Stimulated activated CD8-positive, alpha-beta memory T cell treated with anti-CD3 and anti-CD28 coated beads, Interleukin-7, amount 100 ng/mL, for 48 hours (primary cell): ENCODE measurements at regions not wholly inside any gene's neighbourhood (a gene's known extent, or its start where the extent isn't known, plus 50 kb on each side); places are given as distances from the start of the nearest gene placed in this dataset.
"Not testable (repeated sequence)": the region's sequence is repeated elsewhere in the genome, so short reads cannot be mapped to it uniquely, and the experiment has no call there.

ENCODE experiments used
- DNase-seq, 2 donors: peaks; one replicate each; pipeline ENCODE4 v3.0.0-alpha.2; 2020; ENCODE audit warnings: low read depth in 1 of 2; ENCODE audit errors: extremely low read depth in 1 of 2

DNA sequence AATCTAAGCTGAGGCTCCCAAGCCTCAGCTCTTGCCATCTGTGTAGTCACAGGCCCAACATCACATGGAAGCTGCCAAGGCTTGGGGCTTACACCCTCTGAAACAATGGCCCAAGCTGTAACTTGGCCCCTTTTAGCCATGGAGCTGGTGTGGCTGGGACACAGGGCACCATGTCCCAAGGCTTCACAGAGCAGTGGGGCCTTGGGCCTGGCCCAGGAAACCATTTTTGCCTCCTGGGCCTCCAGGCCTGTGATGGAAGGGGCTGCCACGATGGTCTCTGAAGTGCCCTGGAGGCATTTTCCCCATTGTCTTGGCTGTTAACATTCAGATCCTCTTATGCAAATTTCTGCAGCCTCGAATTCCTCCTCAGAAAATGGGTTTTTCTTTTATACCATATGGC, 952.3 kb upstream of the GOT2 start:
- DNase-seq: no peak

DNA sequence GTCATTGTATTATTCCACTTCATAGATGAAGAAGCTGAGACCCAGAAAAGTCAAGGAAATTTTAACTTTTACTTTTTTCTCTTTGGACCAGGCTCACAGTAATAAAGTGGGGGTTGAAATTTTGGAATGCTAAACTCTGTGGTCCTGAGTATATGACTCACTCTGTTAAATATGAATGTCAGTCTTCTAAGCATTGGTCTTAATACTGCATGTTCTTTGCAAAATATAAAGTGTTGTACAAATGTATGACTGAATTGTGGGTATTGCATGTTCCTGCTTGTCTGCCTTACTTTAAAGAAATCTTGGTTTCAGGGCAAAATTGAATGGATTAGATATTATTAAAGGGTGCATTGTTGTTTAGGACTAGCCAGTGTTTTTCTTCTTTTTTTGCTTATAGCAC, 950.8 kb upstream of the GOT2 start:
- no peak for DNase-seq

DNA sequence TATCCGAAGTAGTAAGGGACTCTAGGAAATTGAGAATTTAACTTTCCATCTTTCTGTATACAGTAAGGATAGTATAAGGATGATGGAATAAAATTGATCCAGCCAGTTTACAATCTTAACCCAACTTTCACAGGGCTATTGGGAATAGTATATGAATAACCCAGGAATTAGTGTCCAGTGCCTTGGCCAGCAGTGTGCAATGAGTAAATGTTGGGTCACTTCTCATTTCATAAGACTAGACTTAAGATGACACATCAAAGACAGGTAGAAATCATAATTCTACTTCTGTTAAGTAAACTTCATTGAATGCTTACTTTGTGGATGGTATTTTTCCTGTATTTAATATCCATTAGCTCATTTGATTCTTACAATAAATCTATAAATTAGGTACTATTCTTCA, 949.6 kb upstream of the GOT2 start:
- no peak for DNase-seq

DNA sequence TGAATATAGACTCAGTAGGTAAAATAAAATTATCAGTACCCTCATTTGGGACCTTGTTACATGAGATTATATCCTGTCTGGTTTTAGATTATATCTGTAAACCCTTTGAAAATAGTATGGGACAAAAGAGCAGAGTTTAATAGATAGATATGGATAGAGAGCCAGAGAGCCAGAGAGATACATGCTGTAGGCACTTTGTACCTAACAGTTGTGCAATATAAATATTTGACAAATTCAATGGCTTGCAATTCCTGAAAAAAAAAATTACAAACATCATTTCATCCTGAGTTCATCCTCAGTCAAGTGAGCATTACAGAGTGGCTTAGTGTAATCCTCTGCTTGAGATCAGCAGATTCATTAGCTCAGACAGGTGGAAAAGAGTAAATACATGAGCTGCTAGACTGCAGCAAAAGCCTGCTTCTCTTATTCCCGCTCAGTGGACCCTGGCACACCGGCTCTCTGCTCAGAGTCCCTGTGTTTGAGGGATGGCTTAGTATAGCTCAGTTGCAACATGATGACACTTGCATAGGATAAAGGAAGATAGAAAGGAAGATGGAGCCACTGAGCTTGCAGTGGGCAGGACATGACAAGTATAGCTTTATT, 931.6 kb upstream of the GOT2 start:
- DNase-seq: no peak

DNA sequence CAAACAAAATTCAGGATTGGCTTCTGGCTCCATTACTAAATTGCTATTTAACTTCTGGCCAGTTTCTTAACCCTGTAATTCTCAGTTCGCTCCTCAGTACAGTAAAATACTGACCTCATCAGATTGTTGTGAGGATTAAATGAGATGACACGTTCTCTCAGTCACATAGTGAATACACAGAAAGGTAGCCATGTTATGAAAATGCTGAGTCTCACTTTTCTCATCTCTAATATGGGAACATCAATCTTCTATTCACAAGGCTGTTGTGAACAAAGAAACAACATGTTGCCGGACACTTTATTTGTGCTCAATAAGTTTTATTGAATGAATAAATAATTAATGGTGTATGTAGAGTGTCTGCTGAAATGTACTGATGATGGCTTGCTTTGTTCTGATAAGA, 924.5 kb upstream of the GOT2 start:
- no peak for DNase-seq

DNA sequence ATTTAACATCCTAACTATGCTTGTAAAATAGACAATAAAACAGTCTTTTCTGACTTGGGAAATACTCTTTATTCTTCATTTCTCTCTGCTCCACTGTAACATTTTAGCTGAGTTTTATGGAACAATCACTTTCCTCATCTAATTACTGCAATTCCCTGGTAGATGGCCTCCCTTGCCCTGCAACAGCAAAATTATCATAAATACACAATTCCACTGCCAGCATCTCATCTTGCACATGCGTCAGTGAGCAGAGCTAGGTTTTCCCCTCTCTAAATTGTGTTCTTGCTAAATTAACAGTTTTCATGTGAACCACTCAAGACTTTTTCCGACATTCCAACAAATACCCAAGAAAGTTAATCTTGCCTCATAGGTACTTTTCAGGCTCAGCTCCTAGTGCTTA, 920.9 kb upstream of the GOT2 start:
- no peak for DNase-seq

DNA sequence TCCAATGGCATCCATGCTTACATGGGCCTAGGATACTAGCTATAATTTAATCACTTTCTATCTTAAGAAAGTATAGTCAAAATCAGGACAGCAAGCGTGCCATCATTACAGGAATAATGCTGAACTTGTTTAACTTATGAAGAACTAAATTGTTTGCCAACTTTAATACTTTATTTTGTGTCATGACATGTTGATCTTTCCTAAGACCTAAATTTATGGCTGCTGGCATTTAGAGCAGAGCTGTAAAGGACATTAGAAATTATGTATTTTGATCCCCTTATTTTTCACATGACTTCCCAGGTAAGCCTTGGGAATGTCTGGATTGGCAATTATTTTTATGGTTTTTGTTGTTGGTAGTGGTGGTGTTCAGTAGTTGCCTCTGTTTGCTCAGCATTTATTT, 920.3 kb upstream of the GOT2 start:
- DNase-seq: no peak

DNA sequence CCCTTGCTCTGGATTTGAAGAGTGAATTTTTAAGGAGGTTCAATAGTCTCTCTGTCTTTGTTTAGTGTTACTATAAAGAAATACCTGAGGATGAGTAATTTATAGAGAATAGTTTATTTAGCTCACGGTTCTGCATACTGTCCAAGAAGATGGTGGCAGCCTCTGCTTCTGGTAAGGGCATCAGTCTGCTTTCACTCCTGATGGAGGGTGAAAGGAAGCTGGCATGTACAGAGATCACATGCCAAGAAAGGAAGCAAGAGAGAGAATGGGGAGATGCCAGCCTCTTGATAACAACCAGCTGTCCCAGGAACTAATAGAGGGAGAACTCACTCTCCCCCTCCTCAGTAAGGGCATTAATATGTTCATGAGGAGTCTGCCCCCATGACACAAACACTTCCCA, 917.5 kb upstream of the GOT2 start:
- DNase-seq: no peak

DNA sequence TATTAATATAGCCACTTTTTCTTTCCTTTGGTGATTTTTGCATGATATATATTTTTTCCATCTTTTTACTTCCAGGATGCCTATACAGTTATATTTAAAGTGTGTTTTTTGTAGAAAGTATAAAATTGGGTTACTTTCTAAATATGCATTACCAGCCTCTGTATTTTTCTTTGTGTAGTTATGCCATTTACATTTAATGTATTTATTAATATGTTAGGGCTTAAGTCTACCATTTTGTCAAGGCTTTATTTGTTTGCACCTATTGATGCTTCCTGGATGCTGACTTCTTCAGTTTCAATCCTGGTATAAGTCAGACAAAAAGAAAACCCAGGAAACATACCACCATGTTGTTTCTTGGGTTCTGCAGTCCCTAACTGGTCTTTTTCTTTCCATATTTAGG, 911.1 kb upstream of the GOT2 start:
- DNase-seq: no peak

DNA sequence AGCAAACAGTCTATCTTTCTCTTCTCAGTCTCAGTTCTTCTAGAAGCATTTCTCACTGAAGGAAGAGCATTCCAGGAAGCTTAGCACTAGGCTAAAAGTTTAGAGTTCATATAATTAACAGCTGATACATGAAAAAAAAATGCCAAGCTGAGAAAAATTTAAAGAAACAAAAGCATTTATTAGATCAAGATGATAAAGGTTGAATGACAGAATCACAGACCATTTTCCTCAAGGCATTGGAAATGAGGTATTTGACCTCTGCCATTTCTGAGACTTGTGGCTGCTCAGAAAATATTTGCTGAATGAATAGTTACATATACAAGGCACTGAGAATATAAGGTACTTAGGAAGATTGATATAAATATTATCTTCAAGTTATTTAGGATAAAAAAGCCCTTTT, 901.6 kb upstream of the GOT2 start:
- DNase-seq: no peak

DNA sequence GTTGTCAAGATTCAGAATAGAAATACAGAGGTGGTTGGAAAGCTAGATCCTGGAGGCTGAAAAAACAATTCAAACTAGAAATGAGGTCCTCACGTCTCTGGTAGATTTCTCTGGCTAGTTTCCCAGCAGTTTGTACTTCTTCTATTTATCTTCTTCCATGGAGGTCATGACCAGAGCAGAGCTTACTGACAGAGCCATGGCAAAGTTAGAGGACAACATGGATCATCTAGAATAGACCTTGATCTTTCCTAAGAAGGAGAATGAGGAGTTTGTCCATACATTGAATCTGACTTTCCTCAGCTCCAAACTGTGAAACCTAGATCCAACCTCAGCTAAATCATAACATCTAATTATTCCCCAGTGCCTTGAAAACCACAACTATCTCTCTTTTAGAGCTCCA, 900.8 kb upstream of the GOT2 start:
- DNase-seq: no peak

DNA sequence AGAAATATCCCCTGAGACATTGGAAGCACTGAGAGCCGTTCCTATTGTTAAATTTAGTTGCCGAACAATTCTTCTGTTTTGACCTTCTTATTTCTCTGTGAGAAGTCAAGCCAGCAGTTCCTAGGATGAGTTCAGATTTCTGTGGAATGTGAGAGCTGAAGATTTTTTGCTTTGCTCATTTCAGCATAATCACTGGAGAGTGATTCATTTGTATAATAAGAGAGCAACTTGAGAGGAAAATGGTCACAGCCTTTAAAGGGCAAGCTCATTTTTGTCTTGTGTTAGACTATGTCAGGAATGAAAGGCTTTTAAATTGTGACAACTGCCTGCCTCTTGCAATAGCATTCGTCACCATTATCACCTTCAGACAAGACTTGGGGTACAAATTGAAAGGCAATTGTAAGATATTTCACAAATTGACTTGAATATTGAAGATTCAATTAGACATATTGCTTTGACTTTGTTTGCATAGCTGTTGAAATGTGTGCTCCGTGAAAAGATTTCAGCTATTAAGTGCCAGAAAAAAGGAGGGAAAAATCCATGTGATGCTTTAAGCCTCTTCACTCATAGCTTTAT, 900.0 kb upstream of the GOT2 start:
- no peak for DNase-seq

DNA sequence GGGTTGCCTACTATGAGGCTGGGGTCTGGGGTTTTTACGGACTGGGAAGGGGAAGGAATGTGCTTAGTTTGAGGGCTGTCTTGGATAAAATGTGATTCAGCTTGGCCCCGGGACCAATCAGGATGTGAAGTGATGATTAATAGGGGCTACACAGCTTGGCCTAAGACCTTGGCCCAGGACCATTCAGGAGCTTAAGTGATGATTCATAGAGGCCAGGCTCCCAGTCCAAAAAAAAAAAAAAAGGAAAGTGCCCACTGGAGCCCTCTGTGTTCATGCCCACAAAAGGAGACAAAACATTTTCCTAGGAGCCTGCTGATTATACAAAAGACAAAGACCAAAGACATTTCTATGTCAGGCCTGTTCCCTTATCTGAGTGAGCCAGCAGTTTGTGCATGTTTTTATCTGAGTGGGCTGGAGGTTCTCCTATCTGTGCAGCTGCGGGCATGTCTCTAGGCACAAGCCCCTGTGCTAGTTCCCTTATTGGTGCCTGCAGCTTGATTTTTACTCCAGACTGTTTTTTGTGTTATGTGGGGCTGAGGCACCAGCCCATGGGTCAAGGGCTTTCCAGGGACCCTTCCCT, 898.2 kb upstream of the GOT2 start:
- no peak for DNase-seq

DNA sequence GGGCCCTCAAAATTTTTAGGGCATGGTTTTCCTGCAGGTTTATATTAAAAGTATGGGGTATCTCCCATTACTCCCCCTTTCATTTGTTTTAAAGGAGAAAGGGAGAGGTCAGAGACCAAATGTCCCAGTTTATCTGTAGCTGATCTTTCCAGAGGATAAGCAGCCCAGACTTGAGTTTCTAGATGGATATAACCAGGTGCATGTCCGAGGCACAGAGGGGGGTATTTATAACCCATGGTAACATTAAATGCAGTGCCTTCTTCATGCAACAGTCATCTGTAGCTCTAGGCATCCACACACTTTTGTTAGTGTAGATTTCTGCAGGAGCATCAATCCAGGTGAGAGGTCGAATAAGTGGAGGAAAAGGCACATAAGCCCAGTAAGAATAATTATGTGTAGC, 890.3 kb upstream of the GOT2 start:
- DNase-seq: not testable (repeated sequence)

DNA sequence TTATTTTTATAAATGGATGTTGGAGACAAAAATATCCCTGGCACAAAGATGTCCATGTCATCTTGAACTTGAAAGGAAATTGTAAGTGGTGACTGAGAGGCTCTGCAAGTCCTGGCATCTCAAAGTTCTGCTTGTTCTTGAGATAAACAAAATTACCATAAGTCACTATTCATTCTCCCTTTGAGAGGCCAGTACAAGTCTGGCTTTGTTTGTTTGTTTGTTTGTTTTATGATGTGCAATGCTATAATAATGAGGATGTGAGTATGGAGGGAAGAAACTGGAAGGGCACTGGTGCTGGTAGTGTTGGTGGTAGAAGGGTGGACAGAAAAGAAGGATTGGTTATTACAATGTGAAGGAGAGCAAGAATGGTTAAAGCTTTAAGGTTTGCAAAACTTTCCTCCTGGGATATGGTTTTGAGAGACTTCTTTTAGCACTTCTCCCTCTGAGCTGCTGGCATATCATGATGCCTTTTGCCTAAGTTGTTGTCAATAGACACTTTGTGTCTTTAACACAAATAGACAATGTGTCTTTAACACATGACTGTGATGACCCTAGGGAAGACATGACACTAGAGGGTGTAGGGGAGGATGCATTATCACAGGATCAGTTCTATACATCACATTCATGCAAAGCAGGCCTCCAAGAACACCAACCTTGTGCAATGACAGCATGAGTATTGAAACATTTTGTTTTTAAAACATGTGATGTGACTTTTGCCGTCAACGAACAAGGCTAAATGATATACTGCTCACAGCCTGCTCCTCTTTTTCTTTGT, 880.5 kb upstream of the GOT2 start:
- no peak for DNase-seq

DNA sequence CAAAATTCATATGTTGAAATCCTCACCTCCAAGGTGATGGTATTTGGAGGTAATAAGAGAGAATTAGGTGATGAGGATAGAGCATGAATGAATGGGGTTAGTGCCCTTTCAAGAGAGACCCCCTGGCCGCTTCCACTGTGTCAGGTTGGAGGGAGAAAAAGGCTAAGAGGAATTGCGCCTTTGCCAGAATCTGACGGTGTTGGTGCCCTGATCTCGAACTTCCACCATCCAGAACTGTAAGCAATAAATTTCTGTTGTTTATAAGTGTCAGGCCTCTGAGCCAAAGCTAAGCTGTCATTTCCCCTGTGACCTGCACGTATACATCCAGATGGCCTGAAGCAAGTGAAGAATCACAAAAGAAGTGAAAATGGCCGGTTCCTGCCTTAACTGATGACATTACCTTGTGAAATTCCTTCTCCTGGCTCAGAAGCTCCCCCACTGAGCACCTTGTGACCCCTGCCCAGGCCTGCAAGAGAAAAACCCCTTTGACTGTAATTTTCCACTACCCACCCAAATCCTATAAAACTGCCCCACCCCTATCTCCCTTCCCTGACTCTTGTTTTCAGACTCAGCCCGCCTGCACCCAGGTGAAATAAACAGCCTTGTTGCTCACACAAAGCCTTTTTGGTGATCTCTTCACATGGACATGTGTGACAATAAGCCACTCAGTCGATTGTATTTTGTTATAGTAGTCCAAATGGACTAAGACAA, 878.9 kb upstream of the GOT2 start:
- not testable (repeated sequence) for DNase-seq

DNA sequence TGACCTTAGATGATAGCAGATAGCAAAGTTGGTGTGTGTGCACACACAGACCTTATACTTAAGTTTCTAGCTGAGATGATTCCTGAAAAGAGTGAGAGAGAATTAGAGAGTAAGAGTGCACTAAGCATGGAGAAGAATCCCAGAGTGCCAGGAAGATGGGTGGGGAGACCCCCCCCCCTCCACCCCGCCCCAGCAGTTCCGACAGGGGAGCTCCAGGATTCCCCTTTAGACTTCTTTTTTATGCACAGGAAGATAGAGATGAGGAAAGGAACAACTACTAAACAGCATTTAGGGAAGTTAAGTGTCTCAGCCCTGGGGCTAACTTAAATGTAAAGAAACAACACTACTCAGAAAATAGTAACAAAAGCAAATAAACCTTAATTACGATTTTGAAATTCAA, 878.0 kb upstream of the GOT2 start:
- DNase-seq: no peak

DNA sequence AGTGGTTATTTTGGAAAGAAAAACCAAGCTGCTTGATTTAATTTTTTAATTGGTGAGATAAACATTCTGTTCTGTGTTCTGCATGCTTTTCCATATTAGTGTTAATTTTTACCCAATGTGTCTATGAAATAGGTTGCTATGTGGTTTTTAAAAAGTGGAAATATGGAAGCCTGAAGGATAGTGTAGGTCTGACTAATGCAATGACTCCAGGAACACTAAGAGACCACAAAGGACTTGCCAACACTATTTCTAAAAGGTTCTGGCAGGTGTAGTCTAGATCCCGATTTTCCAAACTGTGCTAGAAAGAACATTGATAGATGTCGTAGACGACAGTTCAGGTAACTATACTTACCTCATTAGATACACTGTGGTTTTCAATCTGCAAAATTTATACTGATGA, 877.4 kb upstream of the GOT2 start:
- DNase-seq: no peak

DNA sequence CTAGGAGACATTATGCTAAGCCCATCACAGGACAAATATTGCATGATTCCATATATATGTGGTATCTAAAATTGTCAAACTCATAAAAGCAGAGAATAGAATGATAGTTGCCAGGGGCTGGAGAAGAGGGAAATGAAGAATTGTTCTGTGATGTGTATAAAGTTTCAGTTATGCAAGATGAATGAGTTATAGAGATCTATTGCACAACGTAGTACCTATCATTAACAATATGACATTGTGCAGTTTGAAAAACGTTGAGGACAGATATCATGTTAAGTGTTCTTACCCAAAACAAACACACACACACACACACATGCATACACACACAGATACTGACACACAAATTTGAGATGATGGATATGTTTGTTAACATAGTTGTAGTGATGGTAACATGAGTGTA, 871.6 kb upstream of the GOT2 start:
- no peak for DNase-seq

DNA sequence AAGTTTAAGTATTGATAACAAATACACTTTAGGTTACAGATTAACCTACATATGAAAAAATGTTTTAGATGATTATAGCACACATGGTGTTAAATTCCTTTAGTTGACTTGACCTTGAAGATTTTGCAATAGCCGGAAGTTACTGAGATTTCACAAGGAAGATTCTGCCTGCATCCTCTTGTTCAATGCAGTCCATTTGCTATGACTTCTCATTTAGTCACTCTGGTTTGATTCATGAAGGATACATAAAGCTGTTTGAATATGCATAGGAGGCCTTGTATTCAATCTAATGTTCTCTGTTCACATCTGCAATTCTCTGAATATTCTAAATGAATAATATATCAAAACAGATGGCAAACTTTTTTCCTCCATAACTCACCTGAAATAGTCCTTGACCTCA, 870.2 kb upstream of the GOT2 start:
- DNase-seq: no peak

DNA sequence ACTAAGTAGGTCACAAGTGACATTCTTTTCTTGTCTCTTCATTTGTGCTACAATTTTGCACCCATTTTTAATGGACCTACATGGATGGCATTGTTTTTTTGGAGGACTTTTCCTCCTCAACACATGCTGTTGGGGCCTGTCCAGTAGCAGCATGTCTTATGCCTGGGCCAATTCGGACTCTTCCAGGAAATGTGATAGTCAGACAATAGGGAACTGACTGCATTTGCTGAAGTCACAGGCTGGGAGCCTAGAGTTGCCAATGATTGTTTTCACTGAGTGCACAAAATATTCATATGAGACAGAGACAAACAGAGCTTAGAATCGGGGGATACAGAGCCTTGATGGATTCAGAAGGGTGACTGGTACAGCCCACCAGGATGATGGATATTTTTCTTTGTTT, 867.3 kb upstream of the GOT2 start:
- no peak for DNase-seq

DNA sequence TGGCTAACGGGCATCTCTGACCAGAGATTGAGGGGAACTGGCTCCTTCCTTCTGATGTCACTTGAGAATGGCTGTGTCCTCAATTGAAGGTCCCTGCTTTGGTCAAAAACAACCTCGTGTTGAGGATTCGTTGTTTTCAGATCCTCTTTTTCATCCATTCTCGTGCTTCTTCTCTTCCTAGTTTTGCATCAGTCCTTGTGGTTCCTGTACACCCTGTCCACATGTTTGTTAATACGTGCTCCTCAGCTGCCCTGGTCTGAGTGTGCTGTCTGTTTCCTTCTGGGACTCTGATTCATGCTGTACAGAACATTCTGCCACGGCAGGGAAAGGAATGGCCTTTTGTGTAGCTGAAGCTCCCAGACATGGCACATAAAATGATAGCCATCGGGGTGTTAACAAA, 863.2 kb upstream of the GOT2 start:
- no peak for DNase-seq
